Upper lobe of left lung (tissue), 4 donors: ENCODE measurements at regions not wholly inside any gene's neighbourhood (a gene's known extent, or its start where the extent isn't known, plus 50 kb on each side); places are given as distances from the start of the nearest gene placed in this dataset.

Source experiments
- CTCF ChIP-seq, 6 experiments: fragments of 450-650 bp in 4 of 6; fragments of 200-600 bp in 2 of 6; sonication (generic) in 2 of 6; IDR thresholded peaks; one replicate each; pipeline ENCODE4 v1.5.1; 2016 to 2019; ENCODE audit warnings: antibody characterized with exemption in 6 of 6
- EP300 ChIP-seq, 4 donors: sonication (generic); formaldehyde crosslinking; IDR thresholded peaks; one replicate each; pipeline ENCODE4 v1.5.1; 2017; ENCODE audit warnings: antibody characterized with exemption in 4 of 4, control low read depth in 2 of 4
- POLR2A ChIP-seq, 4 donors: fragments of 450-650 bp; IDR thresholded peaks; one replicate each; pipeline ENCODE4 v1.5.1; 2016 to 2017; ENCODE audit warnings: antibody characterized with exemption in 4 of 4, mild to moderate bottlenecking in 2 of 4
- POLR2AphosphoS5 ChIP-seq, 2 donors: sonication (generic); formaldehyde crosslinking; IDR thresholded peaks; one replicate each; pipeline ENCODE4 v1.5.1; 2017; ENCODE audit warnings: antibody characterized with exemption in 2 of 2

DNA sequence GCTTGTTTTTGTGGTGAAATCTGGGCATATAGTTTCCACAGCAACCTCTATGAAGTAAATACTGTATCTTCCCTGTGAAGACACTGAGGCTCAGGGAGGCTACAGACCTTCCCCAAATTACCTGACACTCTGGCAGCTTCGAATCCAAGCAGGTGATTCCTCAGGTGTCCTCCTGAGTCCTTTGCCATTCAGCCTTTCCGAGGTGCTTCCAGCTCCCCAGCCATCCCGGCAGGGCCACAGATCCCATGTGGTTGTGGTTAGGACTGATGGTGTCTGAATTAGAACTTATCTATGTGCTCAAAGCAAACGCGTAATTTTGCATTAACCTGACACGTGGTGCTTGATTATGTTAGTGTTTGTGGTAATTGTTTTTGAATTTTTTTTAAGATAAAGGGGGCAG is 785.6 kb downstream of the BRD1 start:
- no peak for TF ChIP-seq CTCF (IDR thresholded peaks at IDR 0.05)
- TF ChIP-seq POLR2A (IDR thresholded peaks at IDR 0.05): no peak
- TF ChIP-seq EP300 (IDR thresholded peaks at IDR 0.05): no peak
- TF ChIP-seq POLR2AphosphoS5 (IDR thresholded peaks at IDR 0.05): no peak
